ENCODE measurements at regions not wholly inside any gene's neighbourhood (a gene's known extent, or its start where the extent isn't known, plus 50 kb on each side); places are given as distances from the start of the nearest gene placed in this dataset.

DNA sequence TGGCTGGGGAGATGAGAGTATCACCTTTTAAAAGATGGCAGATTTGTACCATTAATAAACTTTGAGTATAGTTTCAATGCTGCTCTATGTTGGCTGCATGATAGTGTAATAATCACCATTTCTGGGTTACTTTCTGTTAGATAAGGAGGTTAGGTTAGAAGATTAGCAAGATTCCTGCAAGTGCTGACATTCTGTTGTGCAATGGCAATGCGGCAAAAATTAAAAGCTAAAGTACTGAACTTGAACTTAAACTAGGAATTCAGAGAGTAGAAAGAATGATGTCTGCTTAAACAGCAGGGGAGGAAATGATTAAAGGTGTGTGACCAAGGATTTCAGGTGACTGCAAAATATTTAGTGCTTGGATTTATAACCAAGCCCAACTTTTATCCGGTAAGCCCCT is 399.8 kb upstream of the MON1B start:
- Histone ChIP-seq H3K27me3 (no peaks in the 10 kb centered on the region), H3K9me3 (no peaks in the 10 kb centered on the region), H3K4me3 (no peak overlapping the region), H3K4me1 (ENCODE audit: insufficient read depth) (no peaks in the 10 kb centered on the region), H3K36me3 (no peaks in the 10 kb centered on the region), H3K27ac (no peak overlapping the region)
- DNase-seq: no peak
- intact Hi-C loops (cut with DNase I): no loop called here
- WGBS, 3 donors: 77 to 80% (median 78%) methylated on average over 2 of the region's 2 CpGs
- TF ChIP-seq, protein P1, sequence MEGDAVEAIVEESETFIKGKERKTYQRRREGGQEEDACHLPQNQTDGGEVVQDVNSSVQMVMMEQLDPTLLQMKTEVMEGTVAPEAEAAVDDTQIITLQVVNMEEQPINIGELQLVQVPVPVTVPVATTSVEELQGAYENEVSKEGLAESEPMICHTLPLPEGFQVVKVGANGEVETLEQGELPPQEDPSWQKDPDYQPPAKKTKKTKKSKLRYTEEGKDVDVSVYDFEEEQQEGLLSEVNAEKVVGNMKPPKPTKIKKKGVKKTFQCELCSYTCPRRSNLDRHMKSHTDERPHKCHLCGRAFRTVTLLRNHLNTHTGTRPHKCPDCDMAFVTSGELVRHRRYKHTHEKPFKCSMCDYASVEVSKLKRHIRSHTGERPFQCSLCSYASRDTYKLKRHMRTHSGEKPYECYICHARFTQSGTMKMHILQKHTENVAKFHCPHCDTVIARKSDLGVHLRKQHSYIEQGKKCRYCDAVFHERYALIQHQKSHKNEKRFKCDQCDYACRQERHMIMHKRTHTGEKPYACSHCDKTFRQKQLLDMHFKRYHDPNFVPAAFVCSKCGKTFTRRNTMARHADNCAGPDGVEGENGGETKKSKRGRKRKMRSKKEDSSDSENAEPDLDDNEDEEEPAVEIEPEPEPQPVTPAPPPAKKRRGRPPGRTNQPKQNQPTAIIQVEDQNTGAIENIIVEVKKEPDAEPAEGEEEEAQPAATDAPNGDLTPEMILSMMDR (IDR thresholded peaks at IDR 0.05): no peak
- TF ChIP-seq POLR2A (IDR thresholded peaks at IDR 0.05) (no peak), EP300 (IDR thresholded peaks at IDR 0.05) (no peak)

DNA sequence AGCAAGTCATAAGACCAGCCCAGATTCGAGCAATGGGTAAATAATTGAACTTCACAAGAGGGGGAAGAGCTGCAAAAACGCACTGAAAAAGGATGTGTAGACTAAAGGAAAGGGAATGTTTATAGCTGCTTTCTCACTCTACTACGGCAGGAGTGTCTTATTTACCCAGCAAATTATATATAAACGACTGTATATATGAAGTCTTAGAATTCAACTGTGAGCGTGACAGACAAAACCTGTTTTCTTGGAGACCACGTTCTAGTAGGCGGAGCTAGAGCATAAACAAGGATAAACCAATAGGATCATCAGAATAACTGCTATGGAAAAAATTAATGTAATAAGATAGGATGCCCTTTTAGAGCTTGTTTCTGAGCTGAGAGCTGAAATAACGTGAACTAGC is 394.6 kb upstream of the MON1B start:
- TF ChIP-seq, protein P1 (IDR thresholded peaks at IDR 0.05): no peak
- TF ChIP-seq POLR2A (IDR thresholded peaks at IDR 0.05) (no peak), EP300 (IDR thresholded peaks at IDR 0.05) (no peak)
- 73 to 79% (median 74%) methylated on average over 8 of the region's 8 CpGs for WGBS, 3 donors
- intact Hi-C loops (cut with DNase I): no loop called here

DNA sequence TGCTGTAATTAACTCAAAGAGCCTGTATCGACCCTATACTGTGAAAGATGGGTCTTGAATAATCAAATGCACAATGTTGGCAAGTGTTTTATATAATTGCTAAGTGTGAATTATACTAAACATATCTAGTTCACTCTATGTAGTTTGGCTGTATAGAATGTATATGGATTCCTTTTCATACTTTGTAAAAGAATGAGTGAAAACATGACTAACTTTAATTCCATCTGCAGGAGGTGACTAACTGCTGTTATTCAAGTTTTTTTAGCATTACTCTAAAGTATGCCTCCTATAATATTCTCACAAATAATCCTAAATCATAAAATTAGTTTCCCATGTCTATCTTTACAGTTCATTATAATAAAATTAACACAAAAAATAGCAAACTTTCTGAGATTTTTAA is 394.0 kb upstream of the MON1B start:
- TF ChIP-seq POLR2A (IDR thresholded peaks at IDR 0.05) (no peak), EP300 (IDR thresholded peaks at IDR 0.05) (no peak)
- TF ChIP-seq, protein P1 (IDR thresholded peaks at IDR 0.05): no peak
- Histone ChIP-seq H3K4me3 (no peak overlapping the region), H3K9me3 (no peaks in the 10 kb centered on the region), H3K36me3 (no peaks in the 10 kb centered on the region), H3K27ac (no peak overlapping the region), H3K27me3 (no peaks in the 10 kb centered on the region), H3K4me1 (ENCODE audit: insufficient read depth) (no peaks in the 10 kb centered on the region)
- intact Hi-C loops (cut with DNase I): no loop called here
- no peak for DNase-seq
- 78 to 86% (median 81%) methylated on average over 1 of the region's 1 CpG for WGBS, 3 donors

More for the DNA sequence above, 394.6 kb upstream of the MON1B start:
- Histone ChIP-seq H3K4me3 (no peak overlapping the region), H3K9me3 (no peaks in the 10 kb centered on the region), H3K4me1 (ENCODE audit: insufficient read depth) (no peaks in the 10 kb centered on the region), H3K36me3 (no peaks in the 10 kb centered on the region), H3K27ac (no peak overlapping the region), H3K27me3 (no peaks in the 10 kb centered on the region)
- no peak for DNase-seq

DNA sequence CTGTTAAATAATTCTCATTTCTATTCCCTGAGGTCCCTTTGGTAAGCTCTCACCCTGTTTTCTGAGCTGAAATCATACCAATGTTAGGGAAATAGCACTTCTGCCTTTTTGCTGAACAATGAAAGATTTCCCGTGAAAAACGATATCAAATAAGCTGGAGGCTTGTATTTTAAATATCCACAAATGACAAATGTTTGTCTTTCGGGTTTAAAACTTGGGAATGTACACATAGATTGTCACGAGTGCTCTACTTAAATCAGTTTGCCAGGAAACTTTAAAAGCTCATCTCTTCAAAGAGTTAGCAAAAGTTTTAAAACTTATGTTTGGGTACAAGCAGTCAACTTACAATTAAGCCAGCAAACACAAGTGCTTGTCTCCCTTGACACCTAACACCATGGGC is 393.5 kb upstream of the MON1B start:
- TF ChIP-seq, protein P1 (IDR thresholded peaks at IDR 0.05): no peak
- no peak for TF ChIP-seq POLR2A (IDR thresholded peaks at IDR 0.05)
- TF ChIP-seq EP300 (IDR thresholded peaks at IDR 0.05): no peak
- no peak for DNase-seq
- no peaks in the 10 kb centered on the region for H3K27me3 ChIP-seq
- H3K4me1 ChIP-seq (ENCODE audit: insufficient read depth): no peaks in the 10 kb centered on the region
- H3K4me3 ChIP-seq: no peak overlapping the region
- no peaks in the 10 kb centered on the region for H3K36me3 ChIP-seq
- 38 to 73% (median 56%) methylated on average over 4 of the region's 4 CpGs for WGBS, 3 donors
- no peaks in the 10 kb centered on the region for H3K9me3 ChIP-seq
- no peak overlapping the region for H3K27ac ChIP-seq
- intact Hi-C loops (cut with DNase I): no loop called here

DNA sequence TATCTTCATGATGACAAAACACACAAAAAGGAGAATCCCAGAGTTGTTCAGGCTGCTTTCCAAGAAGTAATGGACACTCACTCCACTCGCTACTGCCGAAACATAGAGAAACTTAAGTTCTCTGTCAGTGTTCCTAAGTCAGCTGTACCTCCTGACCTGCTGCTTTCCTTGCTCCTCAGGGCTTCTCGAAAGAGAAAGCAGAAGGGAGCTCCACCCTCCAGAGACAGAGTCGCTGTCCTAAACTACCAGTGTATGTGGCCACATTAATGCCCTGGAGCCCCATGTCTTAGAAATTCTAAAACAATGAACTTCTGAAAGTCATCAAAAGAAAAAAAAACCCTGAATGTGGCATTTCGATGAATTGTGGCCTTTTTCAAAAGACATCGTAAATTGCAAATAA is 390.8 kb upstream of the MON1B start:
- no peak for DNase-seq
- Histone ChIP-seq H3K9me3 (no peaks in the 10 kb centered on the region), H3K36me3 (no peaks in the 10 kb centered on the region), H3K27me3 (no peaks in the 10 kb centered on the region), H3K4me1 (ENCODE audit: insufficient read depth) (no peaks in the 10 kb centered on the region), H3K4me3 (no peak overlapping the region), H3K27ac (no peak overlapping the region)
- 81 to 86% (median 81%) methylated on average over 6 of the region's 6 CpGs for WGBS, 3 donors
- TF ChIP-seq, protein P1 (IDR thresholded peaks at IDR 0.05): no peak
- TF ChIP-seq EP300 (IDR thresholded peaks at IDR 0.05): no peak
- no peak for TF ChIP-seq POLR2A (IDR thresholded peaks at IDR 0.05)
- intact Hi-C loops (cut with DNase I): no loop called here
